Transverse colon (tissue), 4 donors: ENCODE measurements at regions not wholly inside any gene's neighbourhood (a gene's known extent, or its start where the extent isn't known, plus 50 kb on each side); places are given as distances from the start of the nearest gene placed in this dataset.
"Not testable (repeated sequence)": the region's sequence is repeated elsewhere in the genome, so short reads cannot be mapped to it uniquely, and the experiment has no call there.

Experiments
- DNase-seq: peaks from one replicate; pipeline ENCODE4 v3.0.0-alpha.2; 2019
- H3K27ac ChIP-seq, 4 donors: fragments of 200-600 bp; sonication (generic); 2 replicates each; pipeline ENCODE4 v1.5.1; 2016 to 2018; ENCODE audit warnings: inconsistent platforms in 4 of 4
- H3K27me3 ChIP-seq: fragments of 200-600 bp; sonication (generic); 2 replicates; pipeline ENCODE4 v1.5.1; 2017; ENCODE audit warnings: inconsistent platforms
- H3K36me3 ChIP-seq, 4 donors: fragments of 200-600 bp; sonication (generic); 2 replicates each; pipeline ENCODE4 v1.5.1; 2017 to 2019; ENCODE audit warnings: inconsistent platforms in 4 of 4
- H3K4me1 ChIP-seq, 4 donors: fragments of 200-600 bp; sonication (generic); 2 replicates each; pipeline ENCODE4 v1.5.1; 2017 to 2020; ENCODE audit warnings: inconsistent platforms in 4 of 4
- H3K4me3 ChIP-seq, 4 donors: fragments of 200-600 bp; sonication (generic); 1 replicate in 1 of 4; 2 replicates in 3 of 4; pipeline versions ENCODE4 v1.5.1 to v1.6.1; 2017 to 2019; ENCODE audit warnings: inconsistent platforms in 4 of 4
- H3K9me3 ChIP-seq, 2 donors: fragments of 200-600 bp; sonication (generic); 2 replicates each; pipeline ENCODE4 v1.5.1; 2017 to 2019; ENCODE audit warnings: inconsistent platforms in 2 of 2
- WGBS, 2 donors: methylation state at CpG; one replicate each; pipeline ENCODE4 v1.1.5; 2018; ENCODE audit warnings: low coverage in 1 of 2; 5-methylcytosine and 5-hydroxymethylcytosine counted together
- in situ Hi-C, 4 donors: fragments of 200-750 bp; cut with MboI; loops; one replicate each; pipeline versions ENCODE4 v1.15.0 to v1.15.1; 2017; ENCODE audit warnings: low sequenced_read_pairs in 3 of 4, low pct_ligation_motif_present in 1 of 4, low pct_unique_long_range_greater_than_20kb in 1 of 4
- intact Hi-C: fragments of 100-400 bp; cut with DNase I; formaldehyde crosslinking; loops from one replicate; pipeline ENCODE4 v1.15.1; 2023; ENCODE audit warnings: low total_unique reads

DNA sequence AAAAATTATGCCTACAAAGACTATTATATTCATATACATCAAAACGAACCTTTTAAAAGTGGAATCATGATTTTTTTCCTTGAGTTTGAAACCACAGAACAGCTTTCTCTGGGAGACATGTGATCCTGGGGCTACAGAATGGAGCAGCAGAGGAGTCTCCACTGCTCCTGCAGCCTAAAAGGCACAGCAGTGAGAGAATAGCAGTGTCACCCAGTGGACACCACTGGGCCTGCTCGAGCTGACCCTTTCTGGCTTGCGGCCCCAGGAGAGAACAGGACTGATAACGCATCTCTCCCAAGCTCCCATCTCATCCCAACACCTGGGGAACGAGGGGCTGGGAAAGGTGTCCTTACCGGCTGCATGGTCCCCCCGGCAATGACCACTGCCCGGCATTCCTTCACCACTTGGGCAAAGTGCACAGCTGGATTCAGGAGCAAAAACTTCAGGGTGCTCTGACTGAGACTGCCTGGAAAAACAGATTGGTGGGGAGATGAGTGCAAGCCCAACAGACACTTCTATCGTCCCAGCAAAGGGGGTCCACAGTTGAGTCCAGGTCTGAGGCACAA lies 183.5 kb downstream of the KLRB1 start:
- H3K4me1 ChIP-seq, H3K9me3 ChIP-seq, intact Hi-C loops, DNase-seq, H3K27me3 ChIP-seq, in situ Hi-C loops, H3K4me3 ChIP-seq, H3K36me3 ChIP-seq, H3K27ac ChIP-seq: not testable (repeated sequence)
- 93% methylated on average over 8 of the region's 9 CpGs; no CpG with 5 or more reads in 1 of the 2 donors for WGBS, 2 donors

DNA sequence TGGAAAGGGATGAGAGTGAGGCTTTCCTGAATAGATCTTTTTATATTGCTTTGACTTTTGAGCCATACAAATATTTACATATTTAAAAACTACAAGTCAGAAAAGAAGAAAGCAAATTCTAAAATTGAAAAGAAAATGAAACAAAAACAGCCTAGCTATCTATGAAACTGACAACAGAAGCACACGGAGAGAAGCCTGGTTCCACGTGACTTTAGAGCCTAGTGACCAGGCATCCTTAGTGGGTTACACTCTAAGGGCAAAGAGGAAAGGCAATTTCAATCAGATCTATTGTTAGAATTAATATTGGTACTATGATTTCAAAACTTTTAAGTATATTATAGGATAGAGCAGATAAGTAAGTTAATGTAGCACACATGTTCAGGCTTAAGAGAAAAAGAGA lies 185.0 kb downstream of the KLRB1 start:
- H3K4me3 ChIP-seq, H3K27ac ChIP-seq, H3K36me3 ChIP-seq, DNase-seq, intact Hi-C loops, H3K27me3 ChIP-seq, H3K4me1 ChIP-seq, H3K9me3 ChIP-seq, in situ Hi-C loops: not testable (repeated sequence)
- WGBS, 2 donors: 80% methylated on average over 1 of the region's 2 CpGs; no CpG with 5 or more reads in 1 of the 2 donors

DNA sequence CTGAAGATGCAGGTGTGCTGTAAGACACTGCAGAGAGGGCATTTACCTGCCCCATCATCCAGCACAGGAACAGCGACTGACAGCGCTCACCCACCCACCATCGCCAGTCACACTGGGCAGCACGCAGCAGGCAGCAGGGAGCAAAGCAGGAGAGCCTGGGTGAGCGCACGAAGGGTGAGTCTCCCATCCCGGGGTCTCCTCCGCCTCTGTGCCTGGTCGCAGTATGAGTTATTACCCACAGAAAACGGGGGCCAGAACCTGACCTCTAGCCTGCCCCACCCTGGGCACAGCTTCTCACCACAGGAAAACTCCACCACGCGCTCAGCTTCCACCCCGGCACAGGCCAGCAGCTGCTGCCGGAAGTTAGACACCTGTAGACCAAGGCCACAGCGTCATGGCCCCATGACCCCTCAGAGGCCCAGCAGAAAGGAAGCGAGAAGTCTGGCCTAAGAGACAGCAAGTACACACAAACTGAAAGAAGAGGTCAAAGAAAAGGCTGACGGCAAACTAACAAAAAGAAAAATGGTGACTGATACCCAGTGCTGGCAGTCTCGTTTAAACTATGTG lies 186.1 kb downstream of the KLRB1 start:
- H3K4me3 ChIP-seq, H3K27ac ChIP-seq, H3K9me3 ChIP-seq, DNase-seq, H3K27me3 ChIP-seq, in situ Hi-C loops, H3K4me1 ChIP-seq, H3K36me3 ChIP-seq, intact Hi-C loops: not testable (repeated sequence)
- 85% methylated on average over 10 of the region's 18 CpGs; no CpG with 5 or more reads in 1 of the 2 donors for WGBS, 2 donors

DNA sequence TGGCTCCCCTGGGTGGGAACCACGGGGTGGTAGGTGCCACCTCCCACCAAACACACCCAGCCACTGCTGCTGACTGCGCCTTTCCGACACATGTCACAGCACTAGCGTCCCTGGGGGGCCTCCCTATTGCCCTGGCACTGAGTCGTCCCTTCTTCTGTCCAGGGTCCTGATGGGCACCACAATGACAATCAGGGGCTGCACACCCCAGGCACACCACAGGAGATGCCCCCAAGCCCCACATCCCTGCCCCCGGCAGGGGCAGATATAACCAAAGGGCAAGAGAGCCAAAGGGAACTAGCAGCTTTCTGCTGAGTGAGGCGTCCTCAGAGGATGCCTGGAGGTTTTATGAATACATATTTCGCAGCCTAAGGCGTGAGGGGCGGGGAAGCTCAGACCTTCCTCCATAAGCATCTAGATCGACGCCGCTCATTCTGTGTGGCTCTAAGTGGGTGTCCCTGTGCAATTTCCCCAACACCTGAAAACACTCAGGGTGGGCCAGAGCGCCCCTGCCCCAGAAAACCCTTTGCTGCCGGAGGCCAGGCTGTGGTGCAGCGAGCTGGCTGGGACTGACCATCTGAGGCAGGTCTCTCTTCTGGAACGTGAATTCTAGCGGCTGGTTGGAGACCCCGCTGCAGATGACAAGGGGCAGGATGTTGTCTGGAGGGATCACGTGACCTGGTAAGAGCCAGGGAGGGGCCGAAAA lies 186.7 kb downstream of the KLRB1 start:
- intact Hi-C loops, H3K36me3 ChIP-seq, H3K4me1 ChIP-seq, H3K4me3 ChIP-seq, H3K27ac ChIP-seq, H3K9me3 ChIP-seq, H3K27me3 ChIP-seq, DNase-seq, in situ Hi-C loops: not testable (repeated sequence)
- WGBS, 2 donors: 92% methylated on average over 15 of the region's 21 CpGs; no CpG with 5 or more reads in 1 of the 2 donors

DNA sequence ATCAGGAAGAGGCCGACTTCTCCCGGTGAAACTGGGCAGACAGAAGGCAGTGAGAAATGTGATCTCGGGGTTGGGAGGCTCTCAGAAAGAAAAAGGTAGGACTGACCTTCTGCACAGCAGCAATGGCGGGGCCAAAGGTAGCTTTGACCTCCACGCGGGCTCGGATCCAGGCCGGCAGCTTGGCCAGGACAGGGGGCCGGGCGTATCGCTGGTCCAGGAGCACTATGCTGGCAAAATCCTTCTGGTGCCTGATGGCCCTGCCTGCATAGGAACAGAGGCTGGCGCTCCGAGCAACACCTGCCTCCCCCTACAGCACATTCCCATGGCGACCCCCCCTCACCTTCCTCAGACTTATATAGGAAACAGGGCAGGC lies 189.1 kb downstream of the KLRB1 start:
- H3K36me3 ChIP-seq, H3K4me3 ChIP-seq, H3K4me1 ChIP-seq, intact Hi-C loops, DNase-seq, H3K9me3 ChIP-seq, in situ Hi-C loops, H3K27me3 ChIP-seq: not testable (repeated sequence)
- WGBS, 2 donors: 97% methylated on average over 11 of the region's 14 CpGs; no CpG with 5 or more reads in 1 of the 2 donors
- H3K27ac ChIP-seq: peak overlapping the region in 1 of 4 donors; percentile 57

DNA sequence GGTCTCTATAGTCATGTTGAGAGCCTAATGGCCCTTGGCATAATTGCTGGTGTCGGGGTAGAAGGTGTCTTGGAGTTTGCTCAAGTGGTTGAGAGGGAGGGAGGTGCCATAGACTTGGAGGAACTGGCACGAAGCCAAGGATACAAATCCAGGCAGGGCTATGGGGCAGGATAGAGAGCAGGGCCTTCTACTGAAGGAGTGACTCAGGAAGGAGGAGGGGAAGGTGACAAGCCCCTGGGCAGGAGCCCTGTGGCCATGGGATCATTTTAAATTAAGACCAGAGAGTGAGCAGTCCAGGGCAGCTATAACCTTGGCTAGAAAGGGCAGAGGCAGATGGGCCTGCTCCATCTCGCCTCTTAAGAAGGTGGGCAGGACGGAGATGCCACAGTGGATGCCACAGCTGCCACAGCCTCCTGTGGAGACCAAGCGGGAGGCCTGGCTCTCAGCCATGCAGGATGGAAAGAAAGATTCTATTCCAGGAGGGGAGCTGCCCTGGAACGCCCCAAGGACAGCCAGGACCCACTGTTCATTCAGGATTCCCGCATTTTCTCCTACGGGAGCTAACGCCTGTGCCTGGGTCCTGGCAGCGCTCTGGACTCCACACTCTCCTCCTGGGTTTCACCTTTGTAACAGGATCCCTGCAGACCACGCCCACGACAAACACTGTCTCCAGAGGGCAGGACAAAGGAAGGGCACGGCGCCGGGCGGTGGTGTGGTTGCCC lies 189.6 kb downstream of the KLRB1 start:
- H3K36me3 ChIP-seq, intact Hi-C loops, H3K4me3 ChIP-seq, H3K4me1 ChIP-seq, in situ Hi-C loops, H3K27me3 ChIP-seq, H3K9me3 ChIP-seq: not testable (repeated sequence)
- DNase-seq: peak; percentile 63
- peak overlapping the region in 3 of 4 donors; percentile 41 to 71 (median 57) for H3K27ac ChIP-seq
- WGBS, 2 donors: 67% methylated on average over 5 of the region's 16 CpGs; no CpG with 5 or more reads in 1 of the 2 donors

DNA sequence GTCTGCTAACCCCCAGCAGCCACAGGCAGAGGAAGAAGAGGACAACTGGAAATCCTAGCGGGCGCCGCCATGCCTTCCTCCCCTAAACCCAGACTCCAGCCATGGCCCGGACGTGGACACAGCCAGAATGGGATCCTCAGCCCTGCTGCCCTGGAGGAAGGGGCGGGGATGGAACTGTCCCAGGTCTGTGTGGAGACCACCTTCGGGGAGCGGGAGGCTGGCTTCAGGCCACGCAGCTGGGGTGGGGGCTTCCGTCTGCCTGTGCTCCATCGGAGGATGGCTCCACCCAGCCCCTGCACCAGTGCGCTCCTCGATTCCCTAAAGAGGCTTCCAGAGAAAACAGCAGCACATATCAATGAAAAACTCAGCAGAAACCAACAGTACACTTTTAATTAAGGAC lies 190.4 kb downstream of the KLRB1 start:
- DNase-seq, H3K4me3 ChIP-seq, H3K9me3 ChIP-seq, in situ Hi-C loops, H3K4me1 ChIP-seq, H3K36me3 ChIP-seq, H3K27ac ChIP-seq, intact Hi-C loops, H3K27me3 ChIP-seq: not testable (repeated sequence)
- 92% methylated on average over 5 of the region's 13 CpGs; no CpG with 5 or more reads in 1 of the 2 donors for WGBS, 2 donors

DNA sequence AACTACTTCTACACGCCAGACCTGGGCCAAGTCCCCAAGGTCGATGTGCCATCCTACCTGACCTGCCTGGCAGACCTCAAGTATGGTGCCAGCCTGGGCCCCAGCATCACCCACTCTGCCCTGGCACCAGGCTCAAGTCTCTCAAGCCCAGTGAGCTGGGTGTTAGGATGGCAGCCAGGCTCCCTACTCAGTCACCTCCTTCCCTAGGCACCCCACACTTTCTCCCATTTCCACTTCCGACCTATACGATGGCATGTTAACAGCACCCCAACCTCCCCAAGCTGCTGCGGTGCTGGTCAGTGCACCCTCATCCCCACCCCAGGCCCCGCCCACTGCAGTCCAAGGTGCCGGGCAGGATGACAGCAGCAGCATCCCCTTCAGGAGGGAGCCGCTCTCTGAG lies 191.4 kb downstream of the KLRB1 start:
- 85 to 100% methylated on average over 1 to 8 of the region's 8 CpGs for WGBS, 2 donors
- intact Hi-C loops: not testable (repeated sequence)

DNA sequence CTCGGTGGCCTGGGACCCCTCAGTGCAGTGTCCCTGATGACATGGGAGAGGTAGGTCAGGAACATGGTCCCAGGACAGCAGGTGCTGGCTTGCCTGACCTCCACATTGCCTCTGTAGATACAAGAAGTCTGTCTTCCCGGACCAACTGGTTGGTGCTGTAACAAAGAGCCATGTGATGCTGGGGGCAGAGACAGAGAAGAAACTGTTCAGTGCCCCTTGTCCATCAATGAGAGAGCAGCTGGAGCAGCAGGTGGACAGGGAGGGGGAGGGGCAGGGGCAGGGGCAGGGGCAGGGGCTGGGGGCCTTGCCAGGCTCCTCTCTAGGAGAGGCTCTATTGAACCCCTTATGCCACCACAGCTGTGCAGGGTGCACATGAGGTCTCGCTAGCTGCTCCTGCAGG lies 191.8 kb downstream of the KLRB1 start:
- H3K9me3 ChIP-seq, H3K4me3 ChIP-seq, DNase-seq, H3K27me3 ChIP-seq, H3K4me1 ChIP-seq, in situ Hi-C loops, H3K36me3 ChIP-seq, intact Hi-C loops, H3K27ac ChIP-seq: not testable (repeated sequence)
- 100% methylated on average over 1 of the region's 3 CpGs; no CpG with 5 or more reads in 1 of the 2 donors for WGBS, 2 donors

More for the DNA sequence above, 191.4 kb downstream of the KLRB1 start:
- H3K27me3 ChIP-seq, H3K27ac ChIP-seq, H3K4me3 ChIP-seq, H3K4me1 ChIP-seq, H3K9me3 ChIP-seq, H3K36me3 ChIP-seq, DNase-seq, in situ Hi-C loops: not testable (repeated sequence)

DNA sequence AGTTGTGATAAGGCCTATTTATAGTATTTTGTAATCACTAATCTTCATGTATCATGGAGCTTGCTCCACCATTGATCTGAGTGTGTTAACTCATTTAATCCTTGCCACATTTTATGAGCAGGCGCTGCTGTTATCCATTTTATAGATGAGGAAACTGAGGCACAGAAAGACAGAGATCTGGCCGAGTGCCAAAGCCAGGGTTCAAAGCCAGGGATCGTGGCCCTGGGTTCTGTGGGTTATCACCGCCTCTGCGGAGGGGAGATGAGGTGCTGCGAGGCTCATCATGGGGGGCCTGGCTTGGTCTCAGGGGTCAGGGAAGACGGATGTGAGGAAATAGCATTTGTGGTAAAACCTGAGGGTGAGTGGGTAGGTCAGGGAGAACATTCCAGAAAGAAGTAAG lies 193.9 kb downstream of the KLRB1 start:
- in situ Hi-C loops, H3K4me1 ChIP-seq, H3K4me3 ChIP-seq, H3K36me3 ChIP-seq, DNase-seq, H3K9me3 ChIP-seq, H3K27ac ChIP-seq, H3K27me3 ChIP-seq, intact Hi-C loops: not testable (repeated sequence)
- WGBS, 2 donors: 88% methylated on average over 7 of the region's 7 CpGs; no CpG with 5 or more reads in 1 of the 2 donors
